ENCODE measurements at regions not wholly inside any gene's neighbourhood (a gene's known extent, or its start where the extent isn't known, plus 50 kb on each side); places are given as distances from the start of the nearest gene placed in this dataset.
A peak's percentile ranks its signal among the peaks of the same experiment; 100 is the strongest.
"Not testable (repeated sequence)": the region's sequence is repeated elsewhere in the genome, so short reads cannot be mapped to it uniquely, and the experiment has no call there.

DNA sequence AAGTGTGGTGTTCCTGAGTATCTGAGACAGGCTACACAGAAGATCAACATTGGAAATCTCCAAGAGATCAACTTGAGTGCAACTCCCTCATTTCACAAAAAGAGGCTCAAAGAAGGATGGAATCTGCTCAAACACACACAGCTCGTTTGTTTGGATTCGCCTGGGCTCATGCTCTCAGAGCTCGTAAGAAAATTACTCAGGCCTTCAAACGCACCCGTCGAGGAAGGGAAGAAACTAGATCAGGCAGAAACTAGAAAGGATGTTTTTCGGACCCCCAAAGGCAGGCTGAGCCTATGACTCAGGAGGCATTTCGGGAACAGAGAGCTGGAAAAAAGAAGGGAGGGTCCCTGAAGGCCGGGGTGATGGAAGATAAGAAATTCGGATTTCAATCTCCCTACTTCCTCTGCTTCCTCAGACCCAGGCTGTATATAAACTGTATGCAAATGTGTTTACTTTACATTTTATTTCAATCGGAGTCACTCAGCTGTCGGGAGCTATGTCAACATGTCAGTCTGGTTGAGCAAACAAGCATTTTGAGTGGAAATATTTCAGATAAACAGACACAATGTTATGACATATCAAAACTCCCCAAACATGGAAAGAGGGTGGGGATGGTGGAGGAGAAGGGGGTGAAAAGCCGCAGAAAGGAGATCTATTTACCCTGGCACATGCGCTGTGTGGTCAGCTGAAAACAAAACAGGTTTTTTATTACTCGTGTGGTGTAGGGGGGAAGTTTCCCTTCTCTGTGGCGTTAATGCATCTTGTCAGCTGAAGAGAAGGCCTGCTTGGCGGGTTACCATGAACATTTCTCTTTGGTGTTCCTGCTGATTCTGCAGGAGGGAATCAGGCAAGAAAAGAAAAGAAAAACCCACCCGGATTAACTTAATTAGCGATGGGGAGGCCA, 129.1 kb upstream of the TBX3 start:
- POLR2A ChIA-PET: no interaction called here

GRCh38 chr12:114812384-114812783, 128.4 kb upstream of the TBX3 start:
- Histone ChIP-seq H3K27ac (ENCODE audit: low read depth, low read length) (no peak overlapping the region), H3K27me3 (ENCODE audit: insufficient read depth, low read length, poor library complexity, severe bottlenecking) (no peaks in the 10 kb centered on the region), H3K36me3 (ENCODE audit: insufficient read depth, low read length) (no peaks in the 10 kb centered on the region), H3K9me3 (ENCODE audit: low read length) (no peaks in the 10 kb centered on the region), H3K4me1 (ENCODE audit: insufficient read depth, low read length) (no peaks in the 10 kb centered on the region), H3K4me3 (ENCODE audit: low read length) (no peak overlapping the region)
- Mint-ChIP-seq H3K27ac (no peak overlapping the region), H3K4me1 (peaks cover 0 to 9% (median 2%) of the 10 kb centered on the region in 3 donors), H3K9me3 (peaks cover 4 to 12% (median 4%) of the 10 kb centered on the region in 5 donors), H3K27me3 (peaks cover 5 to 12% of the 10 kb centered on the region in 2 donors), H3K36me3 (no peaks in the 10 kb centered on the region), H3K4me3 (no peak overlapping the region)
- CTCF ChIA-PET: no interaction called here
- POLR2A ChIA-PET: no interaction called here
- DNase-seq: no peak

More for the DNA sequence above, 129.1 kb upstream of the TBX3 start:
- no peaks in the 10 kb centered on the region for H3K27me3 ChIP-seq (ENCODE audit: insufficient read depth, low read length, poor library complexity, severe bottlenecking)
- Mint-ChIP-seq H3K27me3 (peaks cover 0 to 12% of the 10 kb centered on the region in 2 donors), H3K9me3 (peaks cover 0 to 10% (median 4%) of the 10 kb centered on the region in 5 donors), H3K27ac (no peak overlapping the region), H3K4me3 (peak overlapping the region in 1 of 7 donors; percentile 38), H3K4me1 (peaks cover 0 to 9% (median 2%) of the 10 kb centered on the region in 3 donors), H3K36me3 (no peaks in the 10 kb centered on the region)
- no peak overlapping the region for H3K4me3 ChIP-seq (ENCODE audit: low read length)
- H3K9me3 ChIP-seq (ENCODE audit: low read length): no peaks in the 10 kb centered on the region
- H3K4me1 ChIP-seq (ENCODE audit: insufficient read depth, low read length): no peaks in the 10 kb centered on the region
- DNase-seq: no peak
- H3K36me3 ChIP-seq (ENCODE audit: insufficient read depth, low read length): no peaks in the 10 kb centered on the region
- H3K27ac ChIP-seq (ENCODE audit: low read depth, low read length): no peak overlapping the region
- CTCF ChIA-PET: no interaction called here

- ChIA-PET CTCF (no interaction called here), POLR2A (no interaction called here)
- peaks cover 0 to 9% (median 2%) of the 10 kb centered on the region in 3 donors for H3K4me1 Mint-ChIP-seq
- Histone ChIP-seq H3K36me3 (ENCODE audit: insufficient read depth, low read length) (no peaks in the 10 kb centered on the region), H3K27ac (ENCODE audit: low read depth, low read length) (no peak overlapping the region), H3K4me1 (ENCODE audit: insufficient read depth, low read length) (no peaks in the 10 kb centered on the region), H3K4me3 (ENCODE audit: low read length) (no peak overlapping the region), H3K9me3 (ENCODE audit: low read length) (no peaks in the 10 kb centered on the region), H3K27me3 (ENCODE audit: insufficient read depth, low read length, poor library complexity, severe bottlenecking) (no peaks in the 10 kb centered on the region)
- no peak overlapping the region for H3K4me3 Mint-ChIP-seq
- H3K27me3 Mint-ChIP-seq: peaks cover 5 to 14% of the 10 kb centered on the region in 2 donors
- H3K27ac Mint-ChIP-seq: no peak overlapping the region
- no peaks in the 10 kb centered on the region for H3K36me3 Mint-ChIP-seq
- no peak for DNase-seq
- H3K9me3 Mint-ChIP-seq: peaks cover 4 to 15% (median 10%) of the 10 kb centered on the region in 5 donors
Measured at GRCh38 chr12:114809097-114809496, 125.1 kb upstream of the TBX3 start.

DNA sequence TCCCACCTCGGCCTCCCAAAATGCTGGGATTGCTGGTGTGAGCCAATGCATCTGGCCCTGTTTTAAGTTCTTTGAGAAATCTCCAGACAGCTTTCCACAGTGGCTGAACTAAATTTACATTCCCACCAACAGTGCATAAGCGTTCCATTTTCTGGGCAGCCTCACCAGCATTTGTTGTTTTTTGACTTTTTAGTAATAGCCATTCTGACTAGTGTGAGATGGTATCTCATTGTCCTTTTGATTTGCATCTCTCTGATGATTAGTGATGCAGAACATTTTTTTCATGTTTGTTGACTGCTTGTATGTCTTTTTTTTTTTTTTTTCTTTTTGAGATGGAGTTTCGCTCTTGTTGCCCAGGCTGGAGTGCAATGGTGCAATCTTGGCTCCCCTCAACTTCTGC, 117.4 kb upstream of the TBX3 start:
- H3K4me3 ChIP-seq (ENCODE audit: low read length); CTCF ChIA-PET; H3K27me3 Mint-ChIP-seq; H3K9me3 ChIP-seq (ENCODE audit: low read length); H3K4me1 Mint-ChIP-seq; H3K27me3 ChIP-seq (ENCODE audit: insufficient read depth, low read length, poor library complexity, severe bottlenecking); H3K27ac ChIP-seq (ENCODE audit: low read depth, low read length); H3K4me3 Mint-ChIP-seq; H3K36me3 Mint-ChIP-seq; DNase-seq; H3K36me3 ChIP-seq (ENCODE audit: insufficient read depth, low read length); H3K27ac Mint-ChIP-seq; H3K9me3 Mint-ChIP-seq; POLR2A ChIA-PET; H3K4me1 ChIP-seq (ENCODE audit: insufficient read depth, low read length): not testable (repeated sequence)

- H3K9me3 ChIP-seq (ENCODE audit: low read length); H3K27ac ChIP-seq (ENCODE audit: low read depth, low read length); POLR2A ChIA-PET; H3K27me3 ChIP-seq (ENCODE audit: insufficient read depth, low read length, poor library complexity, severe bottlenecking); H3K4me3 ChIP-seq (ENCODE audit: low read length); H3K4me1 ChIP-seq (ENCODE audit: insufficient read depth, low read length); H3K27me3 Mint-ChIP-seq; CTCF ChIA-PET; DNase-seq; H3K27ac Mint-ChIP-seq; H3K4me1 Mint-ChIP-seq; H3K9me3 Mint-ChIP-seq; H3K36me3 ChIP-seq (ENCODE audit: insufficient read depth, low read length); H3K4me3 Mint-ChIP-seq; H3K36me3 Mint-ChIP-seq: not testable (repeated sequence)
Measured at GRCh38 chr12:114800566-114800965, 116.6 kb upstream of the TBX3 start.

GRCh38 chr12:114799574-114800487, 115.9 kb upstream of the TBX3 start:
- H3K27ac ChIP-seq (ENCODE audit: low read depth, low read length): no peak overlapping the region
- no peaks in the 10 kb centered on the region for H3K4me1 ChIP-seq (ENCODE audit: insufficient read depth, low read length)
- ChIA-PET POLR2A (no interaction called here), CTCF (no interaction called here)
- H3K9me3 ChIP-seq (ENCODE audit: low read length): no peaks in the 10 kb centered on the region
- no peaks in the 10 kb centered on the region for H3K36me3 Mint-ChIP-seq
- peaks cover 0 to 6% (median 5%) of the 10 kb centered on the region in 5 donors for H3K9me3 Mint-ChIP-seq
- no peaks in the 10 kb centered on the region for H3K27me3 Mint-ChIP-seq
- no peak overlapping the region for H3K27ac Mint-ChIP-seq
- H3K4me3 ChIP-seq (ENCODE audit: low read length): no peak overlapping the region
- H3K4me1 Mint-ChIP-seq: no peaks in the 10 kb centered on the region
- no peaks in the 10 kb centered on the region for H3K36me3 ChIP-seq (ENCODE audit: insufficient read depth, low read length)
- no peak overlapping the region for H3K4me3 Mint-ChIP-seq
- DNase-seq: no peak
- no peaks in the 10 kb centered on the region for H3K27me3 ChIP-seq (ENCODE audit: insufficient read depth, low read length, poor library complexity, severe bottlenecking)

DNA sequence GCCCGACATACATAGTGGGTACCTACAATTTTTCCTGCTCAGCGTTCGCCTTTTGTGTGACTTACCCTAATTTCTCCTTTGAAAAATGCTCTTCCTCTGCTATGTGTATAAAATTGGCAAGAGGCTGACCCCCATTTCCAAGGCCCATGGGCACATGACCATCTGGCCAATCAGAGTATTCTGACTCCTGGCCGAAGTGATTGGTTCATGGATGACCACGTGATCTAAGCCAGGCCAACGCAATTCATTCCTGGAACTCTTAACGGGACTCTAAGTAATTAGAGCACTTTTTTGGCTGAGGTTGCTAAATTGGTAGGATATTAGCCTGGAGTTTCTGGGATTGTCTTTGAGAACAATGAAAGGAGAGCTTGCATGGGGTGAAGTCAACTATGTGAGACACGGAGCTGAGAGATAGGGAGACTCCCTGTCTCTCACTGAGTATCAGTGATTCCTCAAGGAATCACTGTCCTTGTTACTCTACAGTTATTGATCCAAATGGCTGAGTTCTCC, 110.1 kb upstream of the TBX3 start:
- POLR2A ChIA-PET: no interaction called here
- Mint-ChIP-seq H3K27ac (no peak overlapping the region), H3K27me3 (no peaks in the 10 kb centered on the region), H3K4me3 (no peak overlapping the region), H3K9me3 (peaks cover 0 to 8% (median 3%) of the 10 kb centered on the region in 5 donors), H3K36me3 (no peaks in the 10 kb centered on the region), H3K4me1 (no peaks in the 10 kb centered on the region)
- no peak overlapping the region for H3K27ac ChIP-seq (ENCODE audit: low read depth, low read length)
- no peaks in the 10 kb centered on the region for H3K4me1 ChIP-seq (ENCODE audit: insufficient read depth, low read length)
- no peak for DNase-seq
- CTCF ChIA-PET: no interaction called here
- H3K36me3 ChIP-seq (ENCODE audit: insufficient read depth, low read length): no peaks in the 10 kb centered on the region
- H3K4me3 ChIP-seq (ENCODE audit: low read length): no peak overlapping the region
- H3K9me3 ChIP-seq (ENCODE audit: low read length): no peaks in the 10 kb centered on the region
- H3K27me3 ChIP-seq (ENCODE audit: insufficient read depth, low read length, poor library complexity, severe bottlenecking): no peaks in the 10 kb centered on the region

- H3K4me3 Mint-ChIP-seq: no peak overlapping the region
- Histone ChIP-seq H3K27me3 (ENCODE audit: insufficient read depth, low read length, poor library complexity, severe bottlenecking) (no peaks in the 10 kb centered on the region), H3K4me1 (ENCODE audit: insufficient read depth, low read length) (no peaks in the 10 kb centered on the region), H3K4me3 (ENCODE audit: low read length) (no peak overlapping the region), H3K36me3 (ENCODE audit: insufficient read depth, low read length) (no peaks in the 10 kb centered on the region), H3K9me3 (ENCODE audit: low read length) (no peaks in the 10 kb centered on the region), H3K27ac (ENCODE audit: low read depth, low read length) (no peak overlapping the region)
- H3K27me3 Mint-ChIP-seq: no peaks in the 10 kb centered on the region
- no peak overlapping the region for H3K27ac Mint-ChIP-seq
- ChIA-PET POLR2A (no interaction called here), CTCF (no interaction called here)
- H3K36me3 Mint-ChIP-seq: no peaks in the 10 kb centered on the region
- no peak for DNase-seq
- peaks cover 0 to 3% (median 2%) of the 10 kb centered on the region in 5 donors for H3K9me3 Mint-ChIP-seq
- H3K4me1 Mint-ChIP-seq: no peaks in the 10 kb centered on the region
Measured at GRCh38 chr12:114790276-114790675, 106.3 kb upstream of the TBX3 start.

All from CD8-positive, alpha-beta memory T cell (primary cell).